ENCODE measurements at regions not wholly inside any gene's neighbourhood (a gene's known extent, or its start where the extent isn't known, plus 50 kb on each side); places are given as distances from the start of the nearest gene placed in this dataset.

- H3K4me3 ChIP-seq (ENCODE audit: low read length): no peak overlapping the region
- peaks cover 6% of the 10 kb centered on the region for H3K4me1 ChIP-seq (ENCODE audit: control insufficient read depth, insufficient read depth, low read length)
- no peak for TF ChIP-seq CTCF (conservative IDR thresholded peaks at IDR 0.05)
- H3K27ac Mint-ChIP-seq: no peak overlapping the region
- WGBS, 2 experiments (ENCODE audit: insufficient coverage in 1 of 2, insufficient read length in 1 of 2): 84 to 100% methylated on average over 3 to 5 of the region's 5 CpGs
- no peaks in the 10 kb centered on the region for H3K36me3 Mint-ChIP-seq (ENCODE audit: low read depth)
- H3K27ac ChIP-seq (ENCODE audit: low read depth, low read length): no peak overlapping the region
- H3K36me3 ChIP-seq (ENCODE audit: control insufficient read depth, insufficient read depth, low read length): no peaks in the 10 kb centered on the region
- no peaks in the 10 kb centered on the region for H3K9me3 Mint-ChIP-seq
- no peak for DNase-seq
- H3K4me1 Mint-ChIP-seq: peaks cover 28% of the 10 kb centered on the region
- no peaks in the 10 kb centered on the region for H3K27me3 ChIP-seq (ENCODE audit: control insufficient read depth, insufficient read depth, low read length, poor library complexity, severe bottlenecking)
- H3K9ac ChIP-seq (ENCODE audit: extremely low read depth, low read length, poor library complexity, severe bottlenecking): no peak overlapping the region
- H3K4me3 Mint-ChIP-seq: no peak overlapping the region
- no peaks in the 10 kb centered on the region for H3K9me3 ChIP-seq (ENCODE audit: control insufficient read depth, low read length)
- no peaks in the 10 kb centered on the region for H3K27me3 Mint-ChIP-seq (ENCODE audit: insufficient read depth)
Observed at GRCh38 chr18:60935041-60935910, 398.0 kb upstream of the CDH20 start.

GRCh38 chr18:60936101-60936500 lies 397.1 kb upstream of the CDH20 start:
- no peak overlapping the region for H3K4me3 Mint-ChIP-seq
- H3K36me3 Mint-ChIP-seq (ENCODE audit: low read depth): no peaks in the 10 kb centered on the region
- TF ChIP-seq CTCF (conservative IDR thresholded peaks at IDR 0.05): no peak
- no peak overlapping the region for H3K4me3 ChIP-seq (ENCODE audit: low read length)
- DNase-seq: no peak
- no peaks in the 10 kb centered on the region for H3K9me3 ChIP-seq (ENCODE audit: control insufficient read depth, low read length)
- no peaks in the 10 kb centered on the region for H3K36me3 ChIP-seq (ENCODE audit: control insufficient read depth, insufficient read depth, low read length)
- H3K9me3 Mint-ChIP-seq: no peaks in the 10 kb centered on the region
- H3K4me1 ChIP-seq (ENCODE audit: control insufficient read depth, insufficient read depth, low read length): peaks cover 6% of the 10 kb centered on the region
- H3K27ac ChIP-seq (ENCODE audit: low read depth, low read length): no peak overlapping the region
- H3K27ac Mint-ChIP-seq: no peak overlapping the region
- H3K27me3 Mint-ChIP-seq (ENCODE audit: insufficient read depth): no peaks in the 10 kb centered on the region
- H3K27me3 ChIP-seq (ENCODE audit: control insufficient read depth, insufficient read depth, low read length, poor library complexity, severe bottlenecking): no peaks in the 10 kb centered on the region
- no peak overlapping the region for H3K9ac ChIP-seq (ENCODE audit: extremely low read depth, low read length, poor library complexity, severe bottlenecking)
- H3K4me1 Mint-ChIP-seq: peaks cover 28% of the 10 kb centered on the region

GRCh38 chr18:60943297-60943696 lies 389.9 kb upstream of the CDH20 start:
- H3K27ac ChIP-seq (ENCODE audit: low read depth, low read length): no peak overlapping the region
- H3K4me3 ChIP-seq (ENCODE audit: low read length): no peak overlapping the region
- H3K36me3 ChIP-seq (ENCODE audit: control insufficient read depth, insufficient read depth, low read length): no peaks in the 10 kb centered on the region
- Mint-ChIP-seq H3K27me3 (ENCODE audit: insufficient read depth) (no peaks in the 10 kb centered on the region), H3K27ac (no peak overlapping the region), H3K4me3 (no peak overlapping the region), H3K4me1 (no peaks in the 10 kb centered on the region), H3K9me3 (no peaks in the 10 kb centered on the region), H3K36me3 (ENCODE audit: low read depth) (no peaks in the 10 kb centered on the region)
- WGBS, 2 experiments (ENCODE audit: insufficient coverage in 1 of 2, insufficient read length in 1 of 2): 79 to 91% methylated on average over 2 to 6 of the region's 6 CpGs
- H3K9me3 ChIP-seq (ENCODE audit: control insufficient read depth, low read length): no peaks in the 10 kb centered on the region
- DNase-seq: no peak
- no peaks in the 10 kb centered on the region for H3K27me3 ChIP-seq (ENCODE audit: control insufficient read depth, insufficient read depth, low read length, poor library complexity, severe bottlenecking)
- no peaks in the 10 kb centered on the region for H3K4me1 ChIP-seq (ENCODE audit: control insufficient read depth, insufficient read depth, low read length)
- TF ChIP-seq CTCF (conservative IDR thresholded peaks at IDR 0.05): no peak
- H3K9ac ChIP-seq (ENCODE audit: extremely low read depth, low read length, poor library complexity, severe bottlenecking): no peak overlapping the region
